DMS 273 (cell line): ENCODE measurements at regions not wholly inside any gene's neighbourhood (a gene's known extent, or its start where the extent isn't known, plus 50 kb on each side); places are given as distances from the start of the nearest gene placed in this dataset.
A peak's percentile ranks its signal among the peaks of the same experiment; 100 is the strongest.
"Not testable (repeated sequence)": the region's sequence is repeated elsewhere in the genome, so short reads cannot be mapped to it uniquely, and the experiment has no call there.

Experiments
- DNase-seq: peaks from one replicate; lab custom pipeline; 2025; ENCODE audit not compliant: unreplicated experiment; lab: John Stamatoyannopoulos, UW

DNA sequence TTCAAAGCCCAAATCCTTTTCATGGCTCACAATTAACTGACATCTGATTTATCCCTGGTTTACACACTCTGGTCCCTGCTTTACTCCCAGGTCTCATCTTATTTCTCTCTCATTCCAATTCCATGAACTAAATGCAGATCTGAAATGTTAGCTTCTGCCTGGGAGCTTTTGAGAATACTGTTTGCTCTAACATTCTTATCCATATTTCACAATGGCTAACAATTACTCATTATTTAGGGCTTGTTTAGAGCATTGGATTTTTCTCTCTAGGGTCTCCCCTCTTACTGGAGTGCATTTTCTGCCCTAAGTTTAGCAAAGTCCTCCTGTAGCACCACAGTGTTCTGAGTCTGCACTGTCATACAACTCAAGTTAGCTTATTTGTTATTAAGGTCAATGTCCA lies 121.5 kb upstream of the HCRTR2 start:
- DNase-seq = no peak

DNA sequence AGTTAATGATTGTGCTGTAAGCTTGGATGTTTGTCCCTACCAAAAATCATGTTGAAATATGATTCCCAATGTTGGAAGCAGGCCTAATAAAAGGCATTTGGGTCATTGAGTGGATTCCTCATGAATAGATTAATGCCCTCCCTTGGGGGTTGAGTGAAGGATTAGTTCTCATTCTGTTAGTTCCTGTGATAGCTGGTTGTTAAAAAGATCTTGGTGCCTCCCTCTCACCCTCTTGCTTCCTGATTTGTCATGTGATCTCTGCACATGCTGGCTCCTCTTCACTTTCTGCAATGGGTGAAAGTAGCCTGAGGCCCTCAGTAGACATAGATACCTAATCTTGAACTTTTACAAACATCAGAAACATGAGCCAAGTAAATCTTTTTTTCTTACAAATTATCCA lies 115.6 kb upstream of the HCRTR2 start:
- peak; percentile 42 for DNase-seq

DNA sequence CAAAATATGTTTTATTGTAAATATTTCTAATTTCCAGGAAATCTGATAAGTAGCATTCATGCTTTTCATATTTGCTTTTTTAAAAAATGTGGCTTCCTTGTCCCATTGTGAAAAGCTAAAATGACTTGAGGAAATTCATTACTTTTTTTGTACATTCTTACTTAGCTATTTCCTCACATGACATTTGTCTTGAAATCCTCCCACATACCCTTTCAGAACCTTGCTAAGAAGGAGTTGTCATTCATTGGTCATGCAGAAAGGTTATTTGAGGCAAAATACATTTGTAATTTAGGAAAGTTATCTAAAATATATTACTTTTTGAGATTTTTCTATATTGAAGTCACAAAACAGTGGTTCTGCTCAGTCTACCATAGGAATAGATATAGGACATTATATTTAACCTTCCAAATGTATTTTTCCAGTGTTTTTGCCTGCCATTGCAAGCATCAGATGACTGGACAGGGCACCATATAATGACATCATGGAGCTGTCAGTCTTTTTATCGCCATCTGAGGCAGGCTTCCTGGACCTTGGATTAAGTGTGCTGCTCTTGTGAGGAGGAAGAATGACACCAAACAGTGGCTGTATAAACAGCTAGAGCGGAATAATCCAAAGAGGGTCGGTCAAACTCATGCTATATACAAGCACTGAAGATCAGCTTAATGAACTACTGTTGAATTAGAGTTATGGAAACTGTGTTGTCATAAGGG lies 109.4 kb upstream of the HCRTR2 start:
- no peak for DNase-seq

DNA sequence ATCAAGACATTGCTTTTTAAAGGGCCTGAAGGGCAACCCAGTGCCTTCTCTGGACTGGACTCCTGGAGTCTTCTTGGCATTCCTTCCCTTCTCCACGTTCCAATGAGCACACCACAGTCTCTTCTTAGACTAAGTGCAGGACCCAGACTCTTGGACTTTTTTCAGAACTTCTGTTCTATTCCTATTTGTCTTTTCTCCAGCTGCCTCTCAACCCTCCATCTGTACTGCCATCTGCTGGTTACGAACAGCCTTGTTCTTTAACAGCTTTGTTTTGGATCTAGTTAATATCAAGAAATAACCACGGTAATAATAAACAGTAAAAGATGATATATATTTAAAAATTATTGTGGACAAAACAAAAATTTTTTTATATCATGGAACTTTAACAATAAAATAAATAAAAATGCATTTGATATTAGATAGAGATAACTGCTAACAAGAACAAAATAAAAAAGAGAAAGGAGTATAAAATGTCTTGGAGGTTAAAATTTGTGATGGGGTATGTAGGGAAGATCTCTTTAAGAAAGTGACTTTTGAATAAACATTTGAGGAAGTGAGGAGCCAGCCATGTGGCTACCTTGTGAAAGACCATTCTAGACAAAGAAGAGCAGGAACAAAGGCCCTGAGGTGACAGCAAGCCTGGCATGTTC lies 105.1 kb upstream of the HCRTR2 start:
- DNase-seq = peak; percentile 80

DNA sequence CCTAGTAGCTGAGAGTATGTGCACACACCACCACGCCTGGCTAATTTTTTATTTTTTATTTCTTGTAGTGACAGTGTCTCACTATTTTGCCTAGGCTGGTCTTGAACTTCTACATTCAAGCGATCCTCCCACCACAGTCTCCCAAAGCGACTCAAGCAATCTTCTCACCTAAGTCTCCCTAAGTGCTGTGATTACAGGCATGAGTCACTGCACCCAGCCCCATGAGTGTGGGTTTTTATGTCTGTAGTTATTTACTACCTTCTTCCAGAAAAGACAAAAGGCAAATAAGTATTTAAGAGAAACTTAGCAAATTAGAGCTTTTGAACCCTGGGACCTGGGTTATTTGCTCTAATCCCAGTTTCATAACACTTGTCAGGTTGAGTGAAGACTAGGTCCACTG lies 92.3 kb upstream of the HCRTR2 start:
- DNase-seq = no peak

DNA sequence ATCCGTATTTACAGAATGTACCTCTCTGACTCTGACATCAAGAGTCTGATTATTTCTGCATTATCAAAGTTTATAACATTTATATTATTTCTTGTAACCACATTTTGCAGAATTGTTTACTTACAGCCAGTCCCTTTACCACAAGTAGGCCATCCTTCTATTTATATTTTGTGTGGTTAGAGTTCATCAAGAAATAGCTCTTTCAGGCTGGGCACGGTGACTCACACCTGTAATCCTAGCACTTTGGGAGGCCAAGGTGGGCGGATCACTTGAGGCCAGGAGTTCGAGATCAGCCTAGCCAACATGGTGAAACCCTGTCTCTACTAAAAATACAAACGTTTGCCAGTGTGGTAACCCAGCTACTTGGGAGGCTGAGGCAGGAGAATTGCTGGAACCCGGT lies 86.3 kb upstream of the HCRTR2 start:
- DNase-seq = not testable (repeated sequence)

DNA sequence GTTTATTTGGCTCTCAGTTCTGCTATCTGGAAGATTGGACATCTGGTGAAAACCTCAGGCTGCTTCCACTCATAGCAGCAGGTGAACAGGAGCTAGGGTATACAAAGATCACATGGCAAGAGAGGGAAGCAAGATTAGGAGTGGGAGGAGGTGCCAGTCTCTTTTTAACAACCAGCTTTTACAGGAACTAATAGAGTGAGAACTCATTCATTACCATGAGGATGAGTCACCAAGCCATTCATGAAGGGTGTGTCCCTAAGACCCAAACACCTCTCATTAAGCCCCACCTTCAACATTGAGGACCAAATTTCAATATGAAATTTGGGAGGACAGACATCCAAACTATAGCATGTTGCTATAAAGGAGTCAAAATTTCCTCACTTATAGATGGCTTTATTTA lies 85.4 kb upstream of the HCRTR2 start:
- no peak for DNase-seq

DNA sequence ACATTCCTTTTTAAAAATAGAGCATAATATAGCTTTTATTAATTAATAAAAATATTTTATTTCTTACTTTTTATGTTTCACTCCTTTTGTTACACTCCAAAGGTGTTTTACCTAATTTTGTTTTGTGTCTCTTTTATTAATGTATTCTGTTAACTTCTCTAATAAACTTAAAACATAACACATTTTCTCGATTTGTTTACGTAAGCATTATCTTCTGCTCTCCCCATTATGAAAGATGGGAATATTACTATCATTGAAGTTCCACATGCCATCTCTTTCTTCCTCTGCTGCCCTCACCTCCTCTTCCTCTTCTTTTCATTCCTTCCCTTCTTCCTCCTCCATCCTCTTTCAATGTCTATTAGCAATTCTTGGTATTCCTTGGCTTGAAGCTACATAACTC lies 85.0 kb upstream of the HCRTR2 start:
- DNase-seq = no peak

DNA sequence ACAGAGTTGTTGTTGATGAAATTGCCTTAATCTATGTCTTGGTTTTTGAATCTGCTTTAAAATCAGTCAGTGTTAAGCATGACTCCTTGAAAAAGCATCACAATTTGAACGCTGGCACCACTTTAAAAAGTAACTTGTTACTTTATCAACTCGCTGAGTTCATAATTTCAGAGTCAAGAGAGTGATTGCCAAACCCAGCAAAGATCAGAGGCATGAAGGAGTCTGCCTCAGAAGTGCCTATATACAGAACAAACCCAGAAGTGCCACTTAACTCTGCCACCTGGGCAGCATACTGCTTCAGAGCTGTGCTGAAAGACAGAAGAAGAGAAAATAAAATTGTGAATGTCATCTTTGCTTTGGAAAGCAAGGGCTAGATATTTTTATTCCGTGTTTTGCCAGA lies 73.6 kb upstream of the HCRTR2 start:
- DNase-seq = no peak

DNA sequence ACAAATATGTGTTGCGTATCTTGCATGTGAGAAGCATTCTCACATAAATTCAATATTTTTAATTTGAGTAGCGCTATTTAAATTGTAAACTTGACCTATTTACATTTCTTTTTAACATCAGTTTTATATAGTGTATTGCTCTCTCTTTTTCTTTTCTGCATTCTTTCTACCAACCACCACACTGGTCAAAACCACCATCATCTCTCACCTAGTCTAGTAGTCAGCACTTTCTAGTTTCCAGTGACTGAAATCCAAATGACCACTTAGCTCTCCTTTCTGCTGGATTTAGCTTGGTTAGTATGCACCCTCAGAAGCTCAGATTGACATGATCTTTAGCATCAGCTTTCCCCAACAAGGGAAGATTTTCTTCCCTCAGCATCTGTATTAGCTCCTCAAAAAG lies 73.2 kb upstream of the HCRTR2 start:
- no peak for DNase-seq

DNA sequence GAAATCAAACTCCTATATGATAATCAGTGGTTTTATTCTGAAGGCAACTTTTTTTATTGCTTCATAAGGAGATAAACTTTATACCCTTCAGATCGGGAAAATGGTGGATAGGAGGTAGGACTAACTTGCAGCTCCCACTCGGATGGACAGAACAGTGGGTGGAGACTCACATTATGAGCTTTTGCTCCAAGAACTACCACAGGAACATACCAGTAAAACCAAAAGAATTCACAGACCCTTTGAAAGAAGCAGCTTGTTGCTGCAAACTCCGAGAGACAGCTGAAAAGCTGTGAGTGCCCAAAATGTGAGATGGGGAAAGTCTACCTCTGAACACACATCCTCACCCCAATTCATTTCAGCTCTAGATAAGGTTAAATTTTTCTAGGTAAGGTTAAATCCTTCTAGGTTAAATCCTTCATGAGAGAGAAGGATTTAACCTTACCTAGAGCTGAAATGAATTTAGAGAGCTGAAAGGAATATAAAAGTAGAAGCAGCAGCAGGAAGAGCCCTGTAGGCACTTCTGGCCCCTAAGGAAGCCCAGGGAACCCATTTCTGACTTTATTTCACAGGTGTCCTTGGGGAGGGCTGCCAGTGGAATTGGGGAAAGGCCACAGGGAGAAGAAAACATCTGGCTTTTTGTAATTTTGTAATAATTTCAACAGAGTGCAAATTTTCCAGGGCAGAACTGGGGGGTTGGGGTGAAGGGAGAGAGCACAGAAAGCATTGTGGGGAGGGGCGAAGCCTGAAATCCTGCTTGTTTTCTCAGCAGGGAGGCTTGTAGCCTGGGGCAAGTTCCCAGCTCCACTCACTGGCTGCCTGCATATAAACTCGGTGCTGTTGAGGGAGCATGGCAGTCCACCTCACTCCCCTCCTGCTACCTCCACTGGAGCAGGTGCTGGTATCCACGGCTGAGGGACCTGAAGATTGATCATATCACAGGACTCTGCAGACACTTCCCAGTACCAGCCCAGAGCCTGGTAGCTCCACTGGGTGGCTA lies 65.9 kb upstream of the HCRTR2 start:
- DNase-seq = no peak

DNA sequence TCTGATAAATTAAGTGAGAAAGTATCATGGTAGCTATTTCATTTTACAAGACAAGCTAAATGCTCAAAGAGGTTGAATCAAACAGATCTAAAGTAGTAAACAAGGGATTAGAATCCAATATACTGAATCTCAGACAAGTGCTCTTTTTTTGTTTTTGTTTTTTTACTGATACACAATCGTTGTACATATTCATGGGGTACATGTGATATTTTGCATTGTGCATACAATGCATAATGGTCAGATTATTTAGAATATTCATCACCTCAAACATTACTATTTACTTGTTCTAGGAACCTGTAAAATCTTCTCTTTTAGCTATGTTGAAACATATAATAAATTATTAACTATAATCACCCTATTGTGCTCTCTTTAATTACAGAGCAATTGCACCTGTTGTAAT lies 57.0 kb upstream of the HCRTR2 start:
- DNase-seq = no peak

DNA sequence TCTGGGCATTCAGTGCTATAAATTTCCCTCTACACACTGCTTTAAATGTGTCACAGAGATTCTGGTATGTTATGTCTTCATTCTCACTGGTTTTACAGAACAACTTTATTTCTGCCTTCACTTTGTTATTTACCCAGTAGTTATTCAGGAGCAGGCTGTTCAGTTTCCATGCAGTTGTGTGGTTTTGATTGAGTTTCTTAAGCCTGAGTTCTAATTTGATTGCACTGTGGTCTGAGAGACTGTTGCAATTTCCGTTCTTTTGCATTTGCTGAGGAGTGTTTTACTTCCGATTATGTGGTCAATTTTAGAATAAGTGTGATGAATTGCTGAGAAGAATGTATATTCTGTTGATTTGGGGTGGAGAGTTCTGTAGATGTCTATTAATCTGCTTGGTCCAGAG lies 50.1 kb upstream of the HCRTR2 start:
- not testable (repeated sequence) for DNase-seq
